ENCODE measurements at regions not wholly inside any gene's neighbourhood (a gene's known extent, or its start where the extent isn't known, plus 50 kb on each side); places are given as distances from the start of the nearest gene placed in this dataset.

DNA sequence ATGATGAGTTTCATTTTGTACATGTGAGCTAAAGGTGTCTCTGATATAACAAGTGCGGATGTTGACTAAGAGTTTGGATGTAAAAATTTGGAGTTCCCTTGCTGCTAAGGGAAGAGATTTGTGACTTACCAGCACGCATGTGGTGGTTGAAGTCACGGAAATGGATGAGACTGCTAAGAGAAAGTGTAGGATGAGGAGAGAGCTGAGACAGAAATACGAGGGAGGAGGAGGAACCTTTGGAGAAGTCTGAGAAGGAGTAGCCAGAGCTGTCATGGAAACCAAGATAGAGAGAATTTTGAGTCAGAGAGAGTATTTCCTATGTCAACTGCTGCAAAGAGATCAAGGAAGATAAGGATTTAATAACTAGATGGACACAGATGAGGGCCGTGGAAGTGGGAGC, 106.5 kb upstream of the COL24A1 start:
- Histone ChIP-seq H3K4me3 (no peak overlapping the region), H3K27ac (no peak overlapping the region), H3K4me1 (no peaks in the 10 kb centered on the region), H3K9me3 (no peaks in the 10 kb centered on the region), H3K27me3 (no peaks in the 10 kb centered on the region), H3K36me3 (no peaks in the 10 kb centered on the region)
- intact Hi-C loops (cut with DNase I), result no loop called here
- ATAC-seq, result no peak
- TF ChIP-seq, protein P1, sequence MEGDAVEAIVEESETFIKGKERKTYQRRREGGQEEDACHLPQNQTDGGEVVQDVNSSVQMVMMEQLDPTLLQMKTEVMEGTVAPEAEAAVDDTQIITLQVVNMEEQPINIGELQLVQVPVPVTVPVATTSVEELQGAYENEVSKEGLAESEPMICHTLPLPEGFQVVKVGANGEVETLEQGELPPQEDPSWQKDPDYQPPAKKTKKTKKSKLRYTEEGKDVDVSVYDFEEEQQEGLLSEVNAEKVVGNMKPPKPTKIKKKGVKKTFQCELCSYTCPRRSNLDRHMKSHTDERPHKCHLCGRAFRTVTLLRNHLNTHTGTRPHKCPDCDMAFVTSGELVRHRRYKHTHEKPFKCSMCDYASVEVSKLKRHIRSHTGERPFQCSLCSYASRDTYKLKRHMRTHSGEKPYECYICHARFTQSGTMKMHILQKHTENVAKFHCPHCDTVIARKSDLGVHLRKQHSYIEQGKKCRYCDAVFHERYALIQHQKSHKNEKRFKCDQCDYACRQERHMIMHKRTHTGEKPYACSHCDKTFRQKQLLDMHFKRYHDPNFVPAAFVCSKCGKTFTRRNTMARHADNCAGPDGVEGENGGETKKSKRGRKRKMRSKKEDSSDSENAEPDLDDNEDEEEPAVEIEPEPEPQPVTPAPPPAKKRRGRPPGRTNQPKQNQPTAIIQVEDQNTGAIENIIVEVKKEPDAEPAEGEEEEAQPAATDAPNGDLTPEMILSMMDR (IDR thresholded peaks at IDR 0.05), result no peak
- DNase-seq, result no peak

GRCh38 chr1:86260476-86260875, 103.9 kb upstream of the COL24A1 start:
- Histone ChIP-seq H3K27me3 (no peaks in the 10 kb centered on the region), H3K27ac (no peak overlapping the region), H3K4me1 (no peaks in the 10 kb centered on the region), H3K4me3 (no peak overlapping the region), H3K36me3 (no peaks in the 10 kb centered on the region), H3K9me3 (no peaks in the 10 kb centered on the region)
- intact Hi-C loops (cut with DNase I), result no loop called here
- DNase-seq (no peak), ATAC-seq (no peak)
- TF ChIP-seq, protein P1 (IDR thresholded peaks at IDR 0.05), result no peak

DNA sequence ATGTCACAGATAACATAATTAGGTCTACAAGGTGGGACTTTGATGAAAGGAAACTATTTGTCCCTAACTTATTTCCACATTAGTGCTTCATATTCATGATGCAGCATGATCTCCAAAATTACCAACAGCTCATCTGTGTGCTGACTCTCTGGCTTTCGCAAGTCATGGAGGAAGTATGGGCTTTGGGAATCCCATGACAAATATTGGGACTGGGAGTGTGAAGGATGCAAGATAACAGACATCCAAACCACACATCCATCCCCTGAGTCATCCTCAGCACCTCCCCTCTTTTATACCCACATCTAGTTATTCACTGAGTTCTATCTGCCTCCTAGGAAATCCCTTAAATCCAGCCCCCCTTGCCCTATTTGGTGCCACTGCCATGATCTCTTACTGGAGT, 102.8 kb upstream of the COL24A1 start:
- H3K4me3 ChIP-seq, result no peak overlapping the region
- no peaks in the 10 kb centered on the region for H3K4me1 ChIP-seq
- intact Hi-C loops (cut with DNase I), result no loop called here
- H3K9me3 ChIP-seq, result no peaks in the 10 kb centered on the region
- TF ChIP-seq, protein P1 (IDR thresholded peaks at IDR 0.05), result no peak
- H3K27me3 ChIP-seq, result no peaks in the 10 kb centered on the region
- H3K36me3 ChIP-seq, result no peaks in the 10 kb centered on the region
- DNase-seq, result no peak
- peak; percentile 33 for ATAC-seq
- H3K27ac ChIP-seq, result no peak overlapping the region

- ATAC-seq (no peak), DNase-seq (no peak)
- no peak overlapping the region for H3K27ac ChIP-seq
- H3K4me3 ChIP-seq, result no peak overlapping the region
- H3K9me3 ChIP-seq, result no peaks in the 10 kb centered on the region
- no peaks in the 10 kb centered on the region for H3K36me3 ChIP-seq
- TF ChIP-seq, protein P1 (IDR thresholded peaks at IDR 0.05), result no peak
- no peaks in the 10 kb centered on the region for H3K27me3 ChIP-seq
- intact Hi-C loops (cut with DNase I), result no loop called here
- H3K4me1 ChIP-seq, result no peaks in the 10 kb centered on the region
Measured at GRCh38 chr1:86258101-86258500, 101.5 kb upstream of the COL24A1 start.

- TF ChIP-seq, protein P1 (IDR thresholded peaks at IDR 0.05), result no peak
- Histone ChIP-seq H3K9me3 (peaks cover 0 to 5% of the 10 kb centered on the region in 2 donors), H3K27ac (no peak overlapping the region), H3K27me3 (no peaks in the 10 kb centered on the region), H3K4me3 (no peak overlapping the region), H3K36me3 (no peaks in the 10 kb centered on the region), H3K4me1 (no peaks in the 10 kb centered on the region)
- ATAC-seq (no peak), DNase-seq (no peak)
- intact Hi-C loops (cut with DNase I), result no loop called here
Measured at GRCh38 chr1:86247597-86248279, 91.2 kb upstream of the COL24A1 start.
